ENCODE measurements at regions not wholly inside any gene's neighbourhood (a gene's known extent, or its start where the extent isn't known, plus 50 kb on each side); places are given as distances from the start of the nearest gene placed in this dataset.
"Not testable (repeated sequence)": the region's sequence is repeated elsewhere in the genome, so short reads cannot be mapped to it uniquely, and the experiment has no call there.

- Histone ChIP-seq H3K4me1 (ENCODE audit: control insufficient read depth in 1 of 2, insufficient read depth in 2 of 2, low read length in 2 of 2) (no peaks in the 10 kb centered on the region), H3K27me3 (ENCODE audit: control insufficient read depth in 1 of 2, insufficient read depth in 2 of 2, low read length in 2 of 2) (no peaks in the 10 kb centered on the region)
Observed at GRCh38 chr10:21388589-21388988, 136.9 kb downstream of the SKIDA1 start.

GRCh38 chr10:21387868-21388267 lies 137.6 kb downstream of the SKIDA1 start:
- H3K36me3 ChIP-seq (ENCODE audit: control insufficient read depth in 1 of 2, insufficient read depth in 2 of 2, low read length in 2 of 2): no peaks in the 10 kb centered on the region
- H3K4me1 ChIP-seq (ENCODE audit: control insufficient read depth in 1 of 2, insufficient read depth in 2 of 2, low read length in 2 of 2): no peaks in the 10 kb centered on the region

More at GRCh38 chr10:21388589-21388988, 136.9 kb downstream of the SKIDA1 start:
- Histone ChIP-seq H3K9ac (ENCODE audit: low read depth in 1 of 2, low read length in 2 of 2) (no peak overlapping the region), H3K36me3 (ENCODE audit: control insufficient read depth in 1 of 2, insufficient read depth in 2 of 2, low read length in 2 of 2) (no peaks in the 10 kb centered on the region), H3K27ac (ENCODE audit: low read depth, low read length) (no peak overlapping the region), H3K9me3 (ENCODE audit: control insufficient read depth in 1 of 2, low read length in 2 of 2) (no peaks in the 10 kb centered on the region), H3K4me3 (ENCODE audit: low read depth in 1 of 2, low read length in 2 of 2) (no peak overlapping the region)

GRCh38 chr10:21385996-21386585 lies 139.4 kb downstream of the SKIDA1 start:
- Histone ChIP-seq H3K4me3 (ENCODE audit: low read depth in 1 of 2, low read length in 2 of 2) (no peak overlapping the region), H3K4me1 (ENCODE audit: control insufficient read depth in 1 of 2, insufficient read depth in 2 of 2, low read length in 2 of 2) (no peaks in the 10 kb centered on the region), H3K36me3 (ENCODE audit: control insufficient read depth in 1 of 2, insufficient read depth in 2 of 2, low read length in 2 of 2) (no peaks in the 10 kb centered on the region), H3K27me3 (ENCODE audit: control insufficient read depth in 1 of 2, insufficient read depth in 2 of 2, low read length in 2 of 2) (no peaks in the 10 kb centered on the region), H3K9ac (ENCODE audit: low read depth in 1 of 2, low read length in 2 of 2) (no peak overlapping the region), H3K27ac (ENCODE audit: low read depth, low read length) (no peak overlapping the region), H3K9me3 (ENCODE audit: control insufficient read depth in 1 of 2, low read length in 2 of 2) (no peaks in the 10 kb centered on the region)

More at GRCh38 chr10:21387868-21388267, 137.6 kb downstream of the SKIDA1 start:
- no peak overlapping the region for H3K27ac ChIP-seq (ENCODE audit: low read depth, low read length)
- H3K9me3 ChIP-seq (ENCODE audit: control insufficient read depth in 1 of 2, low read length in 2 of 2): no peaks in the 10 kb centered on the region
- H3K27me3 ChIP-seq (ENCODE audit: control insufficient read depth in 1 of 2, insufficient read depth in 2 of 2, low read length in 2 of 2): no peaks in the 10 kb centered on the region
- H3K9ac ChIP-seq (ENCODE audit: low read depth in 1 of 2, low read length in 2 of 2): no peak overlapping the region
- no peak overlapping the region for H3K4me3 ChIP-seq (ENCODE audit: low read depth in 1 of 2, low read length in 2 of 2)

- Histone ChIP-seq H3K36me3 (ENCODE audit: control insufficient read depth in 1 of 2, insufficient read depth in 2 of 2, low read length in 2 of 2) (no peaks in the 10 kb centered on the region), H3K4me1 (ENCODE audit: control insufficient read depth in 1 of 2, insufficient read depth in 2 of 2, low read length in 2 of 2) (no peaks in the 10 kb centered on the region), H3K4me3 (ENCODE audit: low read depth in 1 of 2, low read length in 2 of 2) (no peak overlapping the region), H3K27me3 (ENCODE audit: control insufficient read depth in 1 of 2, insufficient read depth in 2 of 2, low read length in 2 of 2) (no peaks in the 10 kb centered on the region), H3K27ac (ENCODE audit: low read depth, low read length) (no peak overlapping the region), H3K9ac (ENCODE audit: low read depth in 1 of 2, low read length in 2 of 2) (no peak overlapping the region), H3K9me3 (ENCODE audit: control insufficient read depth in 1 of 2, low read length in 2 of 2) (no peaks in the 10 kb centered on the region)
Observed at GRCh38 chr10:21385536-21385935, 139.9 kb downstream of the SKIDA1 start.

- Histone ChIP-seq H3K27ac (ENCODE audit: low read depth, low read length) (no peak overlapping the region), H3K4me3 (ENCODE audit: low read depth in 1 of 2, low read length in 2 of 2) (no peak overlapping the region), H3K36me3 (ENCODE audit: control insufficient read depth in 1 of 2, insufficient read depth in 2 of 2, low read length in 2 of 2) (no peaks in the 10 kb centered on the region), H3K27me3 (ENCODE audit: control insufficient read depth in 1 of 2, insufficient read depth in 2 of 2, low read length in 2 of 2) (no peaks in the 10 kb centered on the region), H3K4me1 (ENCODE audit: control insufficient read depth in 1 of 2, insufficient read depth in 2 of 2, low read length in 2 of 2) (no peaks in the 10 kb centered on the region), H3K9me3 (ENCODE audit: control insufficient read depth in 1 of 2, low read length in 2 of 2) (no peaks in the 10 kb centered on the region), H3K9ac (ENCODE audit: low read depth in 1 of 2, low read length in 2 of 2) (no peak overlapping the region)
Observed at GRCh38 chr10:21379143-21379542, 146.3 kb downstream of the SKIDA1 start.

GRCh38 chr10:21375274-21375673 lies 150.2 kb downstream of the SKIDA1 start:
- not testable (repeated sequence) for H3K4me3 ChIP-seq (ENCODE audit: low read depth in 1 of 2, low read length in 2 of 2)

GRCh38 chr10:21373881-21374280 lies 151.6 kb downstream of the SKIDA1 start:
- not testable (repeated sequence) for H3K27me3 ChIP-seq (ENCODE audit: control insufficient read depth in 1 of 2, insufficient read depth in 2 of 2, low read length in 2 of 2); H3K36me3 ChIP-seq (ENCODE audit: control insufficient read depth in 1 of 2, insufficient read depth in 2 of 2, low read length in 2 of 2); H3K4me1 ChIP-seq (ENCODE audit: control insufficient read depth in 1 of 2, insufficient read depth in 2 of 2, low read length in 2 of 2); H3K9ac ChIP-seq (ENCODE audit: low read depth in 1 of 2, low read length in 2 of 2); H3K4me3 ChIP-seq (ENCODE audit: low read depth in 1 of 2, low read length in 2 of 2); H3K27ac ChIP-seq (ENCODE audit: low read depth, low read length); H3K9me3 ChIP-seq (ENCODE audit: control insufficient read depth in 1 of 2, low read length in 2 of 2)

More at GRCh38 chr10:21375274-21375673, 150.2 kb downstream of the SKIDA1 start:
- H3K27ac ChIP-seq (ENCODE audit: low read depth, low read length); H3K9me3 ChIP-seq (ENCODE audit: control insufficient read depth in 1 of 2, low read length in 2 of 2); H3K9ac ChIP-seq (ENCODE audit: low read depth in 1 of 2, low read length in 2 of 2); H3K36me3 ChIP-seq (ENCODE audit: control insufficient read depth in 1 of 2, insufficient read depth in 2 of 2, low read length in 2 of 2); H3K27me3 ChIP-seq (ENCODE audit: control insufficient read depth in 1 of 2, insufficient read depth in 2 of 2, low read length in 2 of 2); H3K4me1 ChIP-seq (ENCODE audit: control insufficient read depth in 1 of 2, insufficient read depth in 2 of 2, low read length in 2 of 2): not testable (repeated sequence)

- Histone ChIP-seq H3K9ac (ENCODE audit: low read depth in 1 of 2, low read length in 2 of 2) (no peak overlapping the region), H3K9me3 (ENCODE audit: control insufficient read depth in 1 of 2, low read length in 2 of 2) (no peaks in the 10 kb centered on the region), H3K27me3 (ENCODE audit: control insufficient read depth in 1 of 2, insufficient read depth in 2 of 2, low read length in 2 of 2) (no peaks in the 10 kb centered on the region), H3K4me3 (ENCODE audit: low read depth in 1 of 2, low read length in 2 of 2) (peak overlapping the region; percentile 37 to 47), H3K27ac (ENCODE audit: low read depth, low read length) (no peak overlapping the region), H3K36me3 (ENCODE audit: control insufficient read depth in 1 of 2, insufficient read depth in 2 of 2, low read length in 2 of 2) (no peaks in the 10 kb centered on the region), H3K4me1 (ENCODE audit: control insufficient read depth in 1 of 2, insufficient read depth in 2 of 2, low read length in 2 of 2) (peaks cover 4 to 7% of the 10 kb centered on the region in 2 donors)
Observed at GRCh38 chr10:21372651-21373410, 152.7 kb downstream of the SKIDA1 start.

- no peak overlapping the region for H3K9ac ChIP-seq (ENCODE audit: low read depth in 1 of 2, low read length in 2 of 2)
- no peaks in the 10 kb centered on the region for H3K9me3 ChIP-seq (ENCODE audit: control insufficient read depth in 1 of 2, low read length in 2 of 2)
- H3K27ac ChIP-seq (ENCODE audit: low read depth, low read length): no peak overlapping the region
- no peak overlapping the region for H3K4me3 ChIP-seq (ENCODE audit: low read depth in 1 of 2, low read length in 2 of 2)
- H3K27me3 ChIP-seq (ENCODE audit: control insufficient read depth in 1 of 2, insufficient read depth in 2 of 2, low read length in 2 of 2): no peaks in the 10 kb centered on the region
- no peaks in the 10 kb centered on the region for H3K36me3 ChIP-seq (ENCODE audit: control insufficient read depth in 1 of 2, insufficient read depth in 2 of 2, low read length in 2 of 2)
- H3K4me1 ChIP-seq (ENCODE audit: control insufficient read depth in 1 of 2, insufficient read depth in 2 of 2, low read length in 2 of 2): peaks cover 6 to 10% of the 10 kb centered on the region in 2 donors
Observed at GRCh38 chr10:21369697-21370096, 155.8 kb downstream of the SKIDA1 start.

- no peaks in the 10 kb centered on the region for H3K9me3 ChIP-seq (ENCODE audit: control insufficient read depth in 1 of 2, low read length in 2 of 2)
- peaks cover 13 to 15% of the 10 kb centered on the region in 2 donors for H3K4me1 ChIP-seq (ENCODE audit: control insufficient read depth in 1 of 2, insufficient read depth in 2 of 2, low read length in 2 of 2)
- no peaks in the 10 kb centered on the region for H3K36me3 ChIP-seq (ENCODE audit: control insufficient read depth in 1 of 2, insufficient read depth in 2 of 2, low read length in 2 of 2)
- H3K9ac ChIP-seq (ENCODE audit: low read depth in 1 of 2, low read length in 2 of 2): no peak overlapping the region
- H3K27ac ChIP-seq (ENCODE audit: low read depth, low read length): no peak overlapping the region
- no peak overlapping the region for H3K4me3 ChIP-seq (ENCODE audit: low read depth in 1 of 2, low read length in 2 of 2)
- no peaks in the 10 kb centered on the region for H3K27me3 ChIP-seq (ENCODE audit: control insufficient read depth in 1 of 2, insufficient read depth in 2 of 2, low read length in 2 of 2)
Observed at GRCh38 chr10:21368728-21369425, 156.6 kb downstream of the SKIDA1 start.

Data from duodenal mucosa (tissue), 2 donors.